Calu3 (cell line): ENCODE measurements at regions not wholly inside any gene's neighbourhood (a gene's known extent, or its start where the extent isn't known, plus 50 kb on each side); places are given as distances from the start of the nearest gene placed in this dataset.

Experiments used
- BruUV-seq: library from RNA; stranded (reverse); fragments of 400-500 nt; replicated peaks from 2 replicates; lab custom pipeline; 2021; lab: Mats Ljungman, UMichigan
- CTCF ChIA-PET: fragments of 300-600 bp; sonication (Branson Sonifier 250); formaldehyde crosslinking; loops from one replicate; lab custom pipeline; 2022; ENCODE audit warnings: antibody characterized with exemption; lab: Charles Lee
- DNase-seq: peaks from one replicate; pipeline ENCODE4 v3.0.0; 2022
- H3K27ac Mint-ChIP-seq: one replicate; pipeline ENCODE4 v1.8.0; 2022; ENCODE audit warnings: mixed read lengths; ENCODE audit not compliant: unreplicated experiment
- H3K27me3 Mint-ChIP-seq: one replicate; pipeline ENCODE4 v1.8.0; 2022; ENCODE audit warnings: mixed read lengths; ENCODE audit not compliant: unreplicated experiment
- H3K36me3 Mint-ChIP-seq: one replicate; pipeline ENCODE4 v1.8.0; 2022; ENCODE audit warnings: mild to moderate bottlenecking, moderate library complexity, mixed read lengths; ENCODE audit not compliant: insufficient read depth, unreplicated experiment
- H3K4me1 Mint-ChIP-seq: one replicate; pipeline ENCODE4 v1.8.0; 2022; ENCODE audit warnings: mild to moderate bottlenecking, low read depth, mixed read lengths; ENCODE audit not compliant: unreplicated experiment
- H3K4me3 Mint-ChIP-seq: one replicate; pipeline ENCODE4 v1.8.0; 2022; ENCODE audit warnings: mild to moderate bottlenecking, low read depth, moderate library complexity, mixed read lengths; ENCODE audit not compliant: unreplicated experiment
- H3K9me3 Mint-ChIP-seq: one replicate; pipeline ENCODE4 v1.8.0; 2022; ENCODE audit warnings: low read depth, mixed read lengths; ENCODE audit not compliant: unreplicated experiment
- CTCF ChIP-seq: fragments of 200-600 bp; IDR thresholded peaks from one replicate; pipeline ENCODE4 v1.8.0; 2022; ENCODE audit warnings: antibody characterized with exemption; ENCODE audit not compliant: unreplicated experiment
- intact Hi-C: fragments of 100-400 bp; cut with micrococcal nuclease; formaldehyde crosslinking; loops from one replicate; pipeline ENCODE4 v1.10.0; 2022; ENCODE audit not compliant: unreplicated experiment

GRCh38 chr2:180196419-180196977 is 189.4 kb upstream of the CWC22 start:
- CTCF ChIA-PET, result no interaction called here
- H3K4me1 Mint-ChIP-seq, result peaks cover 12% of the 10 kb centered on the region
- no peaks in the 10 kb centered on the region for H3K9me3 Mint-ChIP-seq
- no peak overlapping the region for H3K4me3 Mint-ChIP-seq
- intact Hi-C loops, result no loop called here
- no peaks in the 10 kb centered on the region for H3K36me3 Mint-ChIP-seq
- H3K27ac Mint-ChIP-seq, result no peak overlapping the region
- no peak for DNase-seq
- no peaks in the 10 kb centered on the region for H3K27me3 Mint-ChIP-seq
- no peak for TF ChIP-seq CTCF
- BruUV-seq, result no TSS peak

GRCh38 chr2:180195847-180196246 is 188.8 kb upstream of the CWC22 start:
- TF ChIP-seq CTCF, result no peak
- Mint-ChIP-seq H3K27ac (no peak overlapping the region), H3K4me3 (no peak overlapping the region), H3K36me3 (no peaks in the 10 kb centered on the region), H3K27me3 (no peaks in the 10 kb centered on the region), H3K4me1 (peaks cover 12% of the 10 kb centered on the region), H3K9me3 (no peaks in the 10 kb centered on the region)
- intact Hi-C loops, result no loop called here
- CTCF ChIA-PET, result no interaction called here
- DNase-seq, result no peak
- no TSS peak for BruUV-seq

DNA sequence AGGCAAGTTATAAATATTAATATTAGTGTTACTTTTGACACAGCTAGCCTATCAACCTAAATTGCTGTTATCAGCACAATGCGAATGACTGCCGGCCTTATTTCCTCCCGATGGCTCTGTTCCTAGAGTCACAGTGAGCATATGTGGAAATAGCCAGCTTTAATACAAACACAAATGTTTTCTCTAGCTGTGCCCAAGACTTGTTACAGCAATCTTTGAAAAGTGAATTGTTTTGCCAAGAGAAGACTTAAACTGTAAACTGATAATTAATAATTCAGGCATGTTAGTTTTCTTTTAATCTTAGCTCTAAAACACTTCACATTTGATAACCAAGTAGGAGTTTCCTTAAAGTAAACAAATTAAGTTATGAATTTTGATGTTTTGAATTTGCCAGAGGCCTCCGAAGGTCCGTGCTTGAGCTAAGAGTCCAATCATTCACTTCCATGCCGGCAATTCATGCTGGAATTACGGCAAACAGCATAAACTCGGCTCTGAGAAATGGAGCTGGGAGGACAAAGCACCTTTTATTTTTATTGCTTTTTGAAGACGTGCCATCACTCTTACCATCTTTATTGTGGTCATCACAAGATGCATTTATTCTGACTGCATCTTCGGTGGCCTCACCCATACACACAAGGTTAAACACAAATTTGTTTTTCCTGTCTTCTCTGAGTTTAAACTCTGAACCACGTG is 184.5 kb upstream of the CWC22 start:
- H3K4me3 Mint-ChIP-seq, result no peak overlapping the region
- intact Hi-C loops, result no loop called here
- H3K27ac Mint-ChIP-seq, result no peak overlapping the region
- no TSS peak for BruUV-seq
- CTCF ChIA-PET, result no interaction called here
- no peaks in the 10 kb centered on the region for H3K36me3 Mint-ChIP-seq
- H3K4me1 Mint-ChIP-seq, result peaks cover 9% of the 10 kb centered on the region
- H3K27me3 Mint-ChIP-seq, result no peaks in the 10 kb centered on the region
- H3K9me3 Mint-ChIP-seq, result no peaks in the 10 kb centered on the region
- no peak for TF ChIP-seq CTCF
- no peak for DNase-seq

DNA sequence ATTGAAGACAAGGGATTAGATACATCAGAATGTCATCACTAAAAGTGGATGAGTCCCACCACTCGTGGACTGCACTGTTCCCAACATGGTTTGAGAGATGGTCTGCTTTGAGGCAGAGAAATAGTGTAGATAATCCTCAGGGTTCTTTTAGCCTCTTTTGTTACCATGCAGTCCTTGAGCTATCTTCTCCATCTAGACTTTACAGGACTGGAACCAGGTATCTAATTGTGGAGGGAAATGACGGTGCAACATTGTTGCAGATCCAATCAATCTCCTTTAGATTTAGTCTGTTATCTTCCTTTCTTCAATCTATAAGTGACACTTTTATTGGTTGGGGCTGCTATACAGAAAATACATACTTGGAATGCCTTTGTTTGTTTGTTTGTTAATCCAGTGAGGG is 183.8 kb upstream of the CWC22 start:
- Mint-ChIP-seq H3K9me3 (no peaks in the 10 kb centered on the region), H3K27me3 (no peaks in the 10 kb centered on the region), H3K4me3 (no peak overlapping the region), H3K4me1 (peaks cover 2% of the 10 kb centered on the region), H3K36me3 (no peaks in the 10 kb centered on the region), H3K27ac (no peak overlapping the region)
- CTCF ChIA-PET, result no interaction called here
- intact Hi-C loops, result no loop called here
- no TSS peak for BruUV-seq
- no peak for DNase-seq
- no peak for TF ChIP-seq CTCF
